ENCODE measurements at regions not wholly inside any gene's neighbourhood (a gene's known extent, or its start where the extent isn't known, plus 50 kb on each side); places are given as distances from the start of the nearest gene placed in this dataset.

DNA sequence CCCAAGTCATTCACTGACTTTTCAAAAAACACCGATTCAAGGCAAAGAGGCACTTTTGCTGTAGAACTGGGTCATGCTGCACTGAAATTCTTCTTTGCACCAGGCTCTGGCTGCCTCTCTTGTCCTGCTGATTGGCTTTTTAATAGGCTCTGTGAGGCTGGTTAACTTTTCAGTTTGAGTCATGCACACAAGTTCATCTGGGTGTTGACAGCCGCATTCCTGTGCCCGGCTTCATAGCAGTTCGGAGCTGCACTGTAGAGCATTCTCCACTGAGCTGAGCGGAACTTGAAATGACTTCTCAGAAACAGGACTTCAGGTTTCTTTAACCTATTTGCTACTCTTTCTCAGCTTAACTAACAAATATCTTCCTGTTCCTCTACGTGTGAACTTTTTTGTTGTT is 978.3 kb downstream of the UQCRFS1 start:
- Histone ChIP-seq H3K27me3 (peaks cover 11% of the 10 kb centered on the region), H3K4me3 (no peak overlapping the region), H3K27ac (no peak overlapping the region), H3K4me1 (replicated peaks in 1 of 2) (no peaks in the 10 kb centered on the region), H3K36me3 (replicated peaks in 1 of 2) (no peaks in the 10 kb centered on the region), H3K9me3 (replicated peaks in 1 of 3) (no peaks in the 10 kb centered on the region)
- TF ChIP-seq CTCF (IDR thresholded peaks at IDR 0.05), result no peak
- no peak for TF ChIP-seq POLR2A (IDR thresholded peaks at IDR 0.05)
- intact Hi-C loops (cut with DNase I), result no loop called here
- DNase-seq, result no peak
- 55 to 69% (median 64%) methylated on average over 6 of the region's 6 CpGs for WGBS, 4 donors

DNA sequence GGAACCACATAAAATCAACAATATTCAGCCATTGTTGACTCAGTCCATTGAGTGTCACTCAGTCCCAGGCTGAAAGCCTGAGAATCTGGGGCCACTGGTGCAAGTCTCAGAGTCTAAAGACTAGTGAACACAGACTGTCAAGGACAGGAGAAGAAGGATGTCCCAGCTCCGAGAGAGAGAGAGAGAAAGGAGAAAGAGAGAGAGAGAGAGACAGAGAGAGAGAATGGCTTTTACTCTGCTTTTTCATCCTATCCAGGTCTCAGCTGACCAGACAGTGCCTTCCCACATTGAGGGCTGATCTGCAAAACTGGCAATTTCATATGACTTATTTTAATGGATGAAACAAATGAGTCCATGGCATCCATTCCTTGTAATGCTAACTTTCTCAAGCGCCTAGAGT is 984.1 kb downstream of the UQCRFS1 start:
- DNase-seq, result no peak
- H3K4me1 ChIP-seq (replicated peaks in 1 of 2), result no peaks in the 10 kb centered on the region
- H3K4me3 ChIP-seq, result no peak overlapping the region
- intact Hi-C loops (cut with DNase I), result no loop called here
- H3K36me3 ChIP-seq (replicated peaks in 1 of 2), result no peaks in the 10 kb centered on the region
- H3K9me3 ChIP-seq (replicated peaks in 1 of 3), result no peaks in the 10 kb centered on the region
- H3K27ac ChIP-seq, result no peak overlapping the region
- TF ChIP-seq CTCF (IDR thresholded peaks at IDR 0.05) (no peak), POLR2A (IDR thresholded peaks at IDR 0.05) (no peak)
- H3K27me3 ChIP-seq, result no peaks in the 10 kb centered on the region
- WGBS, 4 donors, result 63 to 77% (median 68%) methylated on average over 2 of the region's 2 CpGs

GRCh38 chr19:28224441-28224840 is 988.5 kb downstream of the UQCRFS1 start:
- TF ChIP-seq CTCF (IDR thresholded peaks at IDR 0.05) (no peak), POLR2A (IDR thresholded peaks at IDR 0.05) (no peak)

GRCh38 chr19:28221736-28222135 is 991.2 kb downstream of the UQCRFS1 start:
- H3K27me3 ChIP-seq, result peaks cover 4% of the 10 kb centered on the region
- intact Hi-C loops (cut with DNase I), result no loop called here
- TF ChIP-seq POLR2A (IDR thresholded peaks at IDR 0.05) (no peak), CTCF (IDR thresholded peaks at IDR 0.05) (no peak)
- no peaks in the 10 kb centered on the region for H3K36me3 ChIP-seq (replicated peaks in 1 of 2)
- no peak overlapping the region for H3K4me3 ChIP-seq
- H3K9me3 ChIP-seq (replicated peaks in 1 of 3), result no peaks in the 10 kb centered on the region
- WGBS, 4 donors, result 80 to 89% (median 83%) methylated on average over 3 of the region's 3 CpGs
- H3K4me1 ChIP-seq (replicated peaks in 1 of 2), result no peaks in the 10 kb centered on the region
- no peak overlapping the region for H3K27ac ChIP-seq
- DNase-seq, result no peak

More at GRCh38 chr19:28224441-28224840, 988.5 kb downstream of the UQCRFS1 start:
- no peaks in the 10 kb centered on the region for H3K36me3 ChIP-seq (replicated peaks in 1 of 2)
- no peak overlapping the region for H3K27ac ChIP-seq
- no peak overlapping the region for H3K4me3 ChIP-seq
- peaks cover 4% of the 10 kb centered on the region for H3K27me3 ChIP-seq
- 81 to 87% (median 84%) methylated on average over 10 of the region's 10 CpGs for WGBS, 4 donors
- no peak for DNase-seq
- H3K4me1 ChIP-seq (replicated peaks in 1 of 2), result no peaks in the 10 kb centered on the region
- intact Hi-C loops (cut with DNase I), result no loop called here
- no peaks in the 10 kb centered on the region for H3K9me3 ChIP-seq (replicated peaks in 1 of 3)
